AG08395 (cell line): ENCODE measurements at regions not wholly inside any gene's neighbourhood (a gene's known extent, or its start where the extent isn't known, plus 50 kb on each side); places are given as distances from the start of the nearest gene placed in this dataset.
"Not testable (repeated sequence)": the region's sequence is repeated elsewhere in the genome, so short reads cannot be mapped to it uniquely, and the experiment has no call there.

ENCODE experiments used
- DNase-seq: peaks from one replicate; pipeline ENCODE4 v3.0.0; 2012; ENCODE audit warnings: mixed read lengths, low spot score

DNA sequence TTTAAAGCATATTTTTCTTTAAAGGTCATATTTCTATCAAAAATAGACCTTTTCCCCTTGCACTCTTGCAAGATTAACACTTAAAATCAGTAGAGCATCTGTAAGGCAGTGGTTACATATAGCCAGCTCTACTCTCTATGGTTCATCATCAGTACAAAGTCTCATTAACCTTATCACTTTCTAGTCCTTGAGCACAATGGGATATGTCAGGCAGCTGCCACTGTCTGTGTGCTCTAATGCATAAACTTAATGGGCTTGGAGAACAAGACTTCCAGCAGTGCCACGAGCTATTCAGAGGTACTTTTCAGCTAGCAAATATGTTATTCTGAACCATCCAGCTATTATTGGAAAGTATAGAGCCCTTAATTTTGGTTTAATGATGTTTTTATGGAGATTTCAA, 393.7 kb downstream of the GASK1B start:
- DNase-seq = no peak

DNA sequence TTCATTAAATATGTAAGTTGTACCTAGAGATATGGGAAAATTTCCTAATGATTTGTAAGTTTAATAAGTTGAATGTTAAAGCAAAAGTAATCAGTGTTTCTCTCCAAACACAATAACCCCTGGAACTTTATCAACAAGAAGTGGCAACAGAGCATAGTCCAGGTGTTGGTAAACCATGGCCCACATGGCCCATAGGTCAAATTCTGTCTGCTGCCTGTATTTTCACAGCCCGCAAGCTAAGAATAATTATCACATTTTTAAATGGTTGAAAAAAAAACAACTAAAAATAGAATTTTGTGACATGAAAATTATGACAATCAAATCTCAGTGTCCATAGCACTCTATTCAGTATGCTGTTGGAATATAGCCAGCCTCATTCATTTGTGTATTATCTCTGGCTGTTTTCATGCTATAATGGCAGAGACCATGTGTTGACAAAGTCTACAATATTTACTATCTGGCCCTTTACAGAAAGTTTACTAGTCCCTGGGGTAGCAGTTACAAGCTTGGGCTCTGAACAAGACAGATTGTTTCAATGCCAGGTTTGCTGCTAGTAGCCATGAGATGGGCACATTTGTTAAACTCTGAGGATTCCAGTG, 395.8 kb downstream of the GASK1B start:
- DNase-seq = no peak

DNA sequence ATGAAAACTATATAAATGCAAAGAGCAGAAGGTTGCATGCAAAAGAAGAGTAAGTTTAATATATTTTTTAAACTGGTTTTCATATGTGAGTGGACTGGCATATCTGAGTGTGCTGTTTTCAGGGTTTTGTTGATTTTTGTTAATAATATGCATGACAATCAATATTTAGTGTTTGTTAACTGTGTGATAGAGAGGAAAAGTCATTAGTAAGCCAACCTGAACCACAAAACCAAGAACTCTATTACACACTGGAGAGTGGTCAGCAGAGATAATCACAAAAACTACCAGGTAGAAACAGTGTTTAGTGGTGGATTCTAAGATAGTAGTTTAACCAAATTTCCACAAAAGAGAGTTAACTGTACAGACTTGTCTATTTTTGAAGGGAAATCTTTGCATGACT, 396.9 kb downstream of the GASK1B start:
- DNase-seq = no peak

DNA sequence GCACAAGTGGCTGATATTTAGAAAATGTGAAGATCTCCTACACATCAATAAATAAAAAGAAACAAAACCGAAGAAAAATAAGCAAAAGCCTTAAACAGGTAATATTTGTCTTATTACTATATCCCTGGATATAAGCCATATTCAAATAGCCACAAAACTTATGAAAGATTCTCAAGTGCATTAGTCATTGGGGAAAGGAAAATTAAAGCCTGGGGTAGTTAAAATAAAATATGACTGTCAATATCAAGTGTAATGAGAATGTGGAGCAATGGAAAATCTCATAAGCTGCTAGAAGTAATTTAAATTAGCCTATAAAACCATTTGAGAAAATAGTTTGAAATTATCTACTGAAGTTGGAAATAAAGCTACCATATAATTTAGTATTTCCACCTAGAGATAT, 399.9 kb downstream of the GASK1B start:
- no peak for DNase-seq

DNA sequence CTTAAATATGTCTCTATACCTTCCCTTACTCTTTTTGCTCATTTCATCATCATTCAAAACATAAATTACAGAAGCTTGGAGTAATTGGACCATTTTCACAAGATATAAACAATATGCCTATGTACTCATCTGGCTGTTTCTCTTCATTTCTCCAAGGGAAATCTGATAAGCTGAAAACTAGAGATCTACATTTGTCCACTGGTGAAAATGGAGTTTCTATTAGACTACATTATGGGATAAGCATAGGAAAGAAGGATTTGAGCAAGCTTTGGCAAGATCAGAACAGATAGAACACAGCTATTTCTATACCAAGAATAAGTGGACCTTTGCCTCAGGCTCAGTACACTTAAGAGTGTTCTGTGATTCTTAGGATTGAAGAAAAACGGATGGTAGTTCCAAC, 404.4 kb downstream of the GASK1B start:
- no peak for DNase-seq

DNA sequence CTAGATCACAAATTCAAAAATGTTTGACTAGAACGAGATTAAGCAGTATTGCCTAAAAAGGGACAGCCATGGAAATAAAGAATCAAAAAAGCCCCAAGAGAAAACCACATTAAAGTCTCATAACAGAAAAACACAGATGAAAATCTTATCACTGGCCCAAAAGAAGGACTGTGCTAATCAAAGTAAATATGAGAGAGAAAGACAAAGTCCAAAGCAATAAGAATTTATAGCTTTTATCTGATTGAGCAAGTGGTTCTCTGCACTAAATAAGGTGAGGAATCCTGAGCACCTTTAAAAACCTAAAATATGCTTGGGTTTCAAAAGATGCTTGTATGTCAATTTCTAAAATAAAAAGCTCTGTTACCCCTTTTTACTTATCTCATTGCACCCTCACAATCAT, 409.3 kb downstream of the GASK1B start:
- DNase-seq = no peak

DNA sequence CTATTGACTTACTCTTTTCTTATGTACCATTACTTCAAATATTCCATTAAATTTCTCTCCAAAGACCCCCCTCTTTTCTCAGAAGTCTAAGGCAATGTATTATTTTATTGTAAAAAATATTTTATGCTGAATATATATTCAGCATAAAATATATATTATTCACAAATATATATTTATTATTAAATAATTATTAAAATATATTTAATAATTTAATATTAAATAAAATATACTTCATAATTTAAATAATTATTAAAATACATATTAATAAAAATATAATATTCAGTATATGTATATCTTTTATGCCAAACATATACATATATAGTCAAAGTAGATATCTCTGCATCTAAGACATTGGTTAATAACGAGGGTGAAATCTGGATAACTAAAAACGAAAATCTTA, 418.4 kb downstream of the GASK1B start:
- DNase-seq = no peak

DNA sequence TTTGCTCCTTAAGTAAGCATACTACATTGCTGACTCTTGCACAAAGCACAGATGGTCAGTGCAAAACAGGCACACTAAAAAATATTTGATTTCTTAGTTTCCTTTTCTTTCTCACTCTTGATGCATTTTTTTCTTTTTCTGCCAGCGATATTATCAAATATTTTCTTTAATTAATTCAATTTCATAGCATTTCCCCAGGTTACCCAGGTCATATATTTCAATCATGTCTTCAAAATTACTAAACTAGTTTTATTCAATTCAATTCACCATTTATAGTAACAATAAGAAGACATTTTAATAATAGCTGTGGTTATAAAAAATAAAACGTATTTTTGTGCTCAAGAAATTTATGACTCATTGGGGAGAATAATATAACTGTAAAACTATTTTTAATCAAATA, 421.2 kb downstream of the GASK1B start:
- no peak for DNase-seq

DNA sequence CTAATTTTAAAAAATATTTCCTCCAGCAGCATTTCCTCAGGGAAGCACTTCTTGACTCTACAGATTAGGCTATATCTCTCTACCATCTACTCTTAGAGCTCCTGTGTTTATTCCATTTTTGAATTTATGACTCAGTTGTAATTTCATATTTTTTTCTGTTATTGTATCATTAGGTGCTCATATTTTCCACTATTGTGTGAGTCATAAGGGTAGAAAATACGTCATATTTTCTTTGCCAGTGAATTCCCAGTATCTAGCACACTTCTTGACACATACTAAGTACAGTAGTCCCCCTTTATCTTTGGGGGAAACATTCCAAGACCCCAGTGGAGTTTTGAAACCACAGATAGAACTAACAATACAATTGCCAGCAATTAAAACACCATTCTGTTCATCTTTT, 431.2 kb downstream of the GASK1B start:
- no peak for DNase-seq

DNA sequence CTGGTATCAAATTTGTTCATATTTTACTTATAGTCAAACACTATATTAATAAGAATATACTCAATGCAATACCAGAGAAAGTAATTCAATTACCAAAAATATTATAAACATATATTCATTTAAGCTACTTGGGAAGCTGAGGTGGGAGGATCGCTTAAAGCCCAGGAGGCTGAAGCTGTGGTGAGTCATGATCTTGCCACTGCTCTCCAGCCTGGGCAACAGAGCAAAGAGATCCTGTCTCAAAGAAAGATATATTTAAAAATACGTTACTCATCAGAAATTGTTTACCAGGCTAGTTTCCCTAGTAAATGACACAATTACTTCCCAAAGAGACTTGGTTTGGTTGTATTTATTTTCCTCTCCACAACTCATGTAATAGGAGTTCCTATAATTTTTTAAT, 433.6 kb downstream of the GASK1B start:
- no peak for DNase-seq

DNA sequence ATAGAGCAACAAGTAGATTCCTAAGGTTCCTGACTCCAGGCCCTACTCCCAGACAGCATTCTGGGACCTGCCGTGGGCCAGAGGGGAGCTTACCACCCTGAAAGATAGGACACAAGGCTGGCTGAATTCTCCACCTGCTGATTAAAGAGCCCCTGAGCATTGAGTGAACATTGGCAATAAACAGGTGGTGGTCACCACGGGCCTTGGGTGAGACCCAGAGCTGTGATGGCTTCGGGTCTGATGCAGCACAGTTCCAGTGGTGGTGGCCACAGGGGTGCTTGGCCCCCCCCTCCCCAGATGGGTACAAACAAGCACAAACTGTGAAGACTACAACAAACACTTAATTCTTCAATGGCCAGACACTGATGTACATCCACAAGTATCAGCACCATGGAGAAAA, 444.6 kb downstream of the GASK1B start:
- DNase-seq = no peak

DNA sequence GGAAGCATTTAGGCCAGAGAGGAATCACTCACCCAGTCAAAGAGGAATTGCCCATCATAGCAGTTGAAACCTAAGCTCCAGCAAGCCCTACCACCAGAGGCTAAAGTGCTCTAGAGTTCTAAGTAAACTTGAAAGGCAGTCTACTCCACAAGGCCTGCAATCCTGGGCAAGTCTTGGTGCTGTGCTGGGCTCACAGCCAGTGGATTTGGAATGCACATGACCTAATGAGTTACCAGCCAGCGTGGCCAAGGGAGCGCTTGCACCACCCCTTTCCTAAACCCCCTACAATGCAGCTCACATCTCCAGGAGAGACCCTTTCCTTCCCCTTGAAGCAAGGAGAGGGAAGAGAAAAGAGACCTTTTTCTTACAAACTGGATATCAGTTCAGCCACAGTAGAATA, 445.7 kb downstream of the GASK1B start:
- DNase-seq = no peak

DNA sequence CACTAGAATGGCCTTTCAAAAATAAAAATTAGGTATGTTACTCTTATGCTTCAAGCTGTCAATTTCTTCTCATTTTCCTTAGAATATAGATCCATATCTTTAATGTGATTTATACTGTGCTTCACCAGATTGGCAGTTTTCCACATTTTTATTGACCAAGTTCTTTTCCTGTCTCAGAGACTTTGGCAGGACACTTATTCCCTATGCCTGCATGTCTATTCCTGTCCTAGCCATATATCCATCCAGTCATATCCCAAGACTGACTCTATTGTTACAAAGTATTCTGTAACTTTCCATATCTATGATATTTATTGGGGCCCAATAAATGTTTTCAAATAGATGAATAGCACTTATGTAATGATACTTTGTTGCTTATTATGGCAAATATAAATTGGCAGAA, 450.7 kb downstream of the GASK1B start:
- no peak for DNase-seq

DNA sequence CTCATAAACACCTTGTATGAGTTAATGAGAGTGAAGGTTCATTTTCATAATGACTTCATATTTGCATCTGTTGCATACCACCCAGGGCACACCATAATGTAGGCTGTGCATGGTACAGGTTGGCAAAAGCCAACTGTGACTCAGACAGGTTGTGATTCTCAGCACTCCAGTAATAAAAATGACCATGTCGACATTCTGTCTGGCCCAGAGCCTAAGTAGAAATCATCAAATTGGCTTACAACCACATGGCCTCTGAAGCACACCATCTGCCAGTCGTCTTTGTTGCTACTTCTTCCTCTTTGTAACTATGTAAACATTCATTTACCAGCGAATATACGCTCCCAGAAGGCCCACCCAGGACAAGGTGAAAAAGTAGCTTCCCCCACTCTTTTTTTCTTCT, 459.5 kb downstream of the GASK1B start:
- no peak for DNase-seq

DNA sequence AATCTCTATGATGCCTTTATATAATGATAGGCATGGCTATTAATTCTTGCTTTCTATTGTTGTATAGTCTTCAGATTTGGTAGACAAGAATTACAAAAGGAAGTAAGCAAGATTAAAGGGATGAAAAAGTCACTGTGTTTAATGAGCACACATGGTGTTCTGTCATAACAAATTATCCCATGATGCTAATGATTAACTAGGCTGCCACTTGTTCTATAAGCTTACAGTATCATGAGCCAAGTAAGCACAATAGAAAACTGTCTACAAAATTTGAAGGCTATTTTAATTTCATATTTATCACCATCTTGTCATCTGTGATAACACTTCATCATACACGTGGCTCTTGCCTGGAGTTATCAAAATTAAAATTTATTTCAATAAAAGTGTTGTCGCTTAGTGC, 466.7 kb downstream of the GASK1B start:
- no peak for DNase-seq

DNA sequence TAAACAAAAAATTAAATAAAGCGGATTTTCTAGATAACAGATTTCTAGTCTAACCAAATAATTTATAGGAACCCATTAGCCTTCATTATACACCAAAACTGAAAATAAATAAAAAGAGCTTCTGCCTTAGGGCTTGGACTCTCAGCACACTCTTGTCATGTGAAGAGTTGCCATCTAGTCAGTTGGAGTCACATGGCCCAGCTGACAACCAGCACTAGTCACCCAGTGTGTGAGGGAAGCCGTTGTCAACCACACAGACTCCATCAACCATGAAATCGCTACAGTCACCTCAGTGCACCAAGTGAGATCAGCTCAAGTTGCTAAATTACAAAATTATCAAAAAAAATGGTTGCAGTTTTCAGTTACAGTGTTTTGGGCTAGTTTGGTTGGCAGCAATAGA, 470.0 kb downstream of the GASK1B start:
- no peak for DNase-seq

DNA sequence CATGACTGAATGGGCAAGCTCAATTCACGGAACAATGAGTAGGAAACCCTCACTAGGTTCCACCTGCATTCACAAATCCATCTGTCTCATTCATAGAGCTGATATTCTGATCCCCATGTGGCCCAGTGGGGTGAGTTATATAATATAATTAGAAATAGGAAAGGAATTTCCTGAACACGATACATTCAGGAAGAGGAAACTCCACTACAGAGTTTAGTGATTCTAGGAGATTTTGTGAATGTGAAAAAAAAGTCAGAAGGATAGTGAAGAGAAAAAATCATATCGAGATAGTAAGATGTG, 471.2 kb downstream of the GASK1B start:
- no peak for DNase-seq

DNA sequence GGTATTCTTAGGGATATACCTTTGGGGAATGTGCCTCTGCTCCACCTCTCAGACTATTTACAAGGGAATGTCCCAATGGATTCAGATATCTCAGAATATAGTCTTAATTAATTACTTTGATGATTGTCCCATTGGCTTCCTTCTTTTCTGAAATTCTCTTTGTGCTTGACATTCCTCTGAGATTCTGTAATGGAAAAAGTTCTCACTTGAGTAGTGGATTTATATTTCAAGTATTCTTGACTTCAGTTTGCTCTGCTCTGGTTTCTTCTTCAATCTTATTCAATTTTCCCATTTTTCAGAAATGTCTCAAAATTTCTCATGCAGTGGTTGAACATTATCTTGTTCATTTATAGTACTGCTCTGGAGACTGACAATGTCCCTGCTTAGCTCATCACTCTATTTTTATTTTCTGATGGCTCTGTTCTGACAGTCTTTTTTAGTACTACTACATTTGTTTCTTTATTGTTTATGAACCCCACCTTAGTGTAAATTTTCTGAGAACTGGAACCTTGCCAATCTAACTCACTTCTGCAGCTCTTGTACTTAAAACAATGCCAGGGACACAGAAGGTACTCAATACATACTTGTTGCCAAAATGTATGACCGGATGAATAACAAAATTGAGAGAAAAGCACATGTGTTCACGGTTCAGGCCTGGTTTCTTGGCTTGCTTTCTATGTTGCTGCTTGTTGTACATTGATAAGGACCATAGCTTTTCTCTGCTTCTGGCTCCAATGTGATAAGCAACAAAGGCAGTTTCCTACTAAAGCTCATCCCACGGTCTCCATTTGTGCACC, 471.7 kb downstream of the GASK1B start:
- DNase-seq = no peak

DNA sequence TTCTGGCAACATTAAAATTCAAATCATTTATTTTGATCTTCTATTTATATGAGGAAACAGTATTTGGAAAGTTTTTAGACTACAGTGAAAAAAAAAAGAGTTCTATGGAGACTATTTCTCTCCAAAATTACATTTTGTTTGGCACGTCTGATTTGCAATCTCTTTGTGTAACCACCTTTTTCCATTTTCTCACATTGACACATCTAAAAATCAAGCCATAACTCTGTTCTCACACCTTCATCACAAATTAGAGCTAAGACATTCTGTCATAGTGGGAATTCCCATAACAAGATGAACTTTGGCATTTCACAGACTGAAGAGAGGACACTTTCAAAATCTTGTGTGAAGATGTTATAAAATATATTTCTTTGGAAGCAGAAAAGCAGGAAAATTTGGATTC, 468.9 kb downstream of the GRIA2 start:
- no peak for DNase-seq

DNA sequence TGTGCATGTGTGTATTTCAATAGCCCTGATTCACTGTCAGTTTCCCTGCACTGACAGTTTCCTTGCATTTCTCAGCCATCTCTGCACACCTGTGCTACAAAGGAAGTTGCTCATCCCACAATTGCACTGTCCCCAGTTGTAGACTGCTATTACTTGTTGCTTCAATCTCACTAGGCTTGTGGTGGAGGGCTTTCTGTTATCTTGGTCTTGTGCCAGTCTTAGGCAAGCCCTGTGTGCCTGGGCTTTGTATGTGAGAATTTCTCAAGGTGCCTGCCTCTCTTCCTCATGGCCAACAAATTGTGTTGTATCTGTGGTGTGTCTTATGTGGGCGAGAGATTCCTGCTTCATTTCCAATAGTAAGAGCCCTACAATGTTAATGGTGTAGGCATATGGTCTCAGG, 467.4 kb downstream of the GRIA2 start:
- DNase-seq = no peak

DNA sequence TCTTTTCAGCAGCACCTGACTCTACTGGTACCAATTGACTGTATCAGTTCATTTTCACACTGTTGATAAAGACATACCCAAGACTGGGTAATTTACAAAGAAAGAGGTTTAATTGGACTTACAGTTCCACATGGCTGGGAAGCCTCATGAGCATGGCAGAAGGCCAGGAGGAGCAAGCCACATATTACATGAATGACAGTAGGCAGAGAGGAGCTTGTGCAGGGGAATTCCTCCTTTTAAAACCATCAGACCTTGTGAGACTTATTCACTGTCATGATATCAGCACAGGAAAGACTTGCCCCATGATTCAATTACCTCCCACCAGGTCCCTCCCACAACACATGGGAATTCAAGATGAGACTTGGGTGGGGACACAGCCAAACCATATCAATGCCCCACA, 458.8 kb downstream of the GRIA2 start:
- not testable (repeated sequence) for DNase-seq

DNA sequence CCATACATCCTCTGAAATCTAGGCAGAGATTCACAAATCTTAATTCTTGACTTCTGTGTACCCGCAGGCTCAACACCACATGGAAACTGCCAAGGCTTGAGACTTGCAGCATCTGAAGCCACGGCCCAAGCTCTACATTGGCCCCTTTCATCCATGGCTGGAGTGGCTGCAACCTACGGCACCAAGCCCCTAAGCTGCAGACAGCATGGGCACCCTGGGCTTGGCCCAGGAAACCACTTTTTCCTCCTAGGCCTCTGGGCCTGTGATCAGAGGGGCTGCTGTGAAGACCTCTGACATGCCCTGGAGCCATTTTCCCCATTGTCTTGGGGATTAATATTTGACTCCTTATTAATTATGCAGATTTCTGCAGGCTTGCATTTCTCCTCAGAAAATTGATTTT, 457.9 kb downstream of the GRIA2 start:
- DNase-seq = no peak

DNA sequence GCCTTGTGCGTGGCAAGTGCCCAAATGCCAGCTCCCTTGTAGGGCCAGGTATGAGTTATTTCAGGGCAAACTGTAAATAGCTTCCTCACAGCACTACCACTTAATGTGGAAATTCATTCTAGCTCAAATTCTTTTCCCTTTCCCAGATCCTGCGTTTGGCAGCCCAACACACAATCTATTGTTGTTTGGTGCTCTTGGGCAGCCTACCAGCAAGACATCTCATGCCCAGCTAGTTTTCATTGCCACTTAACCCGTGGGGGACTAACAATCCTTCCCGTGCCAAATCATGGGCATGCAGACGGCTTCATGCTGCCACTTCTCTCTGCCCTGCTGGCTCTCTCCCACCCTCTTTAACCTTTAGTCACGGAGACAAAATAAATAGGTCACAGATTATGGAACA, 454.2 kb downstream of the GRIA2 start:
- DNase-seq = no peak

DNA sequence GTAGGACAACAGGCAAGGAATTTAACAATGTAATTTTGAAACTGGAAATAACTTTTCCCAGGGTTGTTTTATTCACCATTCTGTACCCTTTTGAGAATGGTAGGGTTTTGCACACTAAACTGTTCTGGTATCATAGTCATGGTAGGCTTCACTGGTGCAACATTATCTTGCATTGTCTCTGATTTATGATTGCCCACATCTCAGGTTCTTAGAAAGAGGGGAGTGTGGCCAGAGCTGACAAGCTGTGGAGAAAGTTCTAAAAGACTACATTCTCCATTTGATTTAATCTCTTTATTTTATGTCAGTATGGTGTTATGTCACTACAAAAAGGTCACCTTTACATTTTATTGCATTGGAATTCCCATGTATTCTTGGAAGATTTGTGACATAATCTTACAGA, 447.3 kb downstream of the GRIA2 start:
- no peak for DNase-seq
